Cardiac fibroblast (primary cell): ENCODE measurements at regions not wholly inside any gene's neighbourhood (a gene's known extent, or its start where the extent isn't known, plus 50 kb on each side); places are given as distances from the start of the nearest gene placed in this dataset.
A peak's percentile ranks its signal among the peaks of the same experiment; 100 is the strongest.

Experiments
- DNase-seq, 2 donors: peaks; one replicate each; pipeline versions ENCODE4 v3.0.0 to v3.0.0-alpha.2; 2010; ENCODE audit warnings: low read depth in 2 of 2
- H3K4me3 ChIP-seq, 2 donors: replicated peaks in 1 of 2; 1 replicate in 1 of 2; 2 replicates in 1 of 2; pipeline ENCODE4 v1.5.1; 2011; ENCODE audit warnings: low read depth in 2 of 2, low read length in 2 of 2, mild to moderate bottlenecking in 2 of 2, moderate library complexity in 1 of 2
- TF ChIP-seq, protein P1 (sequence below): IDR thresholded peaks from one replicate; pipeline ENCODE4 v1.5.1; 2011; ENCODE audit warnings: low read depth, mild to moderate bottlenecking, low read length, inconsistent platforms

DNA sequence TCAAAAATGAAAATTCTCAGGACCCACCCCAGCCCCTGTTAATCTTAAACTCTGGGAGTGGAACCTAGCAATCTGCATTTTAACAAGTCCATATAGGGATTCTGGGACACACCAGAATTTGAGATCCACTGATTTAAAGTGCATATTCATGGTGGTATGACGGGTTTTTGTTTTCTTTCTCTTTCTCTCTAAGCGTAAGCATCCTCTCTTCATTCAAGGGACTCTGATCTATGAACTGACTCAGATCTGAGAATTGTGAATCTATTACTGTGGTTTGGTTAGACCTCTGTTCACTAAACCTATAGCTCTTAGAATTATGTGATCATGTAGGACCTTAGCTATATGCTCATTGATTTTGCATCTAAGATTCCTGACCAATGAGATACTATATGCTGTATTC, 565.2 kb downstream of the CCDC171 start:
- no peak overlapping the region for H3K4me3 ChIP-seq
- TF ChIP-seq, protein P1, sequence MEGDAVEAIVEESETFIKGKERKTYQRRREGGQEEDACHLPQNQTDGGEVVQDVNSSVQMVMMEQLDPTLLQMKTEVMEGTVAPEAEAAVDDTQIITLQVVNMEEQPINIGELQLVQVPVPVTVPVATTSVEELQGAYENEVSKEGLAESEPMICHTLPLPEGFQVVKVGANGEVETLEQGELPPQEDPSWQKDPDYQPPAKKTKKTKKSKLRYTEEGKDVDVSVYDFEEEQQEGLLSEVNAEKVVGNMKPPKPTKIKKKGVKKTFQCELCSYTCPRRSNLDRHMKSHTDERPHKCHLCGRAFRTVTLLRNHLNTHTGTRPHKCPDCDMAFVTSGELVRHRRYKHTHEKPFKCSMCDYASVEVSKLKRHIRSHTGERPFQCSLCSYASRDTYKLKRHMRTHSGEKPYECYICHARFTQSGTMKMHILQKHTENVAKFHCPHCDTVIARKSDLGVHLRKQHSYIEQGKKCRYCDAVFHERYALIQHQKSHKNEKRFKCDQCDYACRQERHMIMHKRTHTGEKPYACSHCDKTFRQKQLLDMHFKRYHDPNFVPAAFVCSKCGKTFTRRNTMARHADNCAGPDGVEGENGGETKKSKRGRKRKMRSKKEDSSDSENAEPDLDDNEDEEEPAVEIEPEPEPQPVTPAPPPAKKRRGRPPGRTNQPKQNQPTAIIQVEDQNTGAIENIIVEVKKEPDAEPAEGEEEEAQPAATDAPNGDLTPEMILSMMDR = no peak
- no peak for DNase-seq

DNA sequence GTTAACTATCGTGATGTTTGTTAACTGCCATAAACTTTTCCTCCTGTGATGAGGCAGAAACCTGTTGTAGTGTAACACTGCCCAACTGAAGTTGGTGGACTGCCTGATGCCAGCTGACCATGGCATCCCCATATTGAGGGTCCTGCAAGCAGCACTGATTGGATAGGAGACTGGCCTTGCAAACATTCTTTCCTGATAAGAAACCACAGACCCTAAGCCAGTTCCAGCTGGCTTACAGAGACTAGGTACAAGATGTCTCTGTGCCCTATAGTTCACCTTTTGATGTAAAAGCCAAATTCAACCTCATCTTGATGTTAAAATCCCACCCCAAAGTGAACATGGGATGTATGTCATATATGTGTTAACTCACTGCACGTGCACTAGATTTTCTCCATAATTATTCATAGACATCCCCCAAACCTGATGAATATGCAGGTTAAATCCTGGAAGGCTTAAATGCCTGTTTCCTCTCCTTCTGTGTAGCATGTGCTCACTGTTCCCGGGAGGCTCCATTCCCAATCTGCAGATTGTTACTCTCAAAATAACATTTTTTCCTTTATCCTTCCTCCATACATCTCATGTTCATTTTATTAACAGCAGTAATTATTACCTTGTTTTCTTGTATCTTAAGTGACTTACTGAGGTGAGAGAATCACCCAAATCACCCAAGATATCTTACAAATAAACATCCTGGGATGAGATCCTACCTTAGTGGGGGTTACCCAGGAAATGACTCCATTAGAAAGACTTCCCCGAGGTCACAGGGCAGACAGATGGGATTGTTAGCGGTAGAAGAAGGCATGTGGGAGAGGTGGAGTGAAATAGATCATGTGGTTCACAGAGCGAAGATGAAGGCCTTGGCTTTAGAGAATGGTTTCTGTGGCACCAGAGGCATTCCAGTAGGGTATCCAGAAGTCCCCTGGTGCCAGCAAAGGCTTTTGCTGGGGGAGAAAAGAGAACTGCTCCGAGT, 566.7 kb downstream of the CCDC171 start:
- DNase-seq = peak in 1 of 2 donors; percentile 89
- TF ChIP-seq, protein P1 = no peak
- H3K4me3 ChIP-seq = no peak overlapping the region

DNA sequence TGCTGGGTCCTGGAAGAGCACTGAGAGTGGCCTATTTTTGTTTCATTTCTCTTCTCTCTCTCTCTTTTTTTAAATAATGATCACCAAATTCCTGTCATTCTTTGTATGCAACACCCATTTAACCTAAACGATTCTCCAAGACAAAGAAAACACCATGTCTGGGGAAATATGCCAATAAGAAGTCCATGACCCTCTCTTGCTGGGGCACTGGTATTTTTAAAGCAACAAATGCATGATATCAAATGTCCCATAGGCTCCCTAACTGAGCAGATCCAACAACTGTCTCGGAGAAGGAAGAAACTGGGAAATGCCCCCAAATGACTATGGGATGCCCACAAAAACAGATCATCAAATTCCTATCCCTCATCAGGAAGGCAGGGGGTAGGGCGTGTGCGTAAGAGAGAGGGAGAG, 567.4 kb downstream of the CCDC171 start:
- TF ChIP-seq, protein P1 = no peak
- DNase-seq = peak; percentile 51 to 81
- no peak overlapping the region for H3K4me3 ChIP-seq

DNA sequence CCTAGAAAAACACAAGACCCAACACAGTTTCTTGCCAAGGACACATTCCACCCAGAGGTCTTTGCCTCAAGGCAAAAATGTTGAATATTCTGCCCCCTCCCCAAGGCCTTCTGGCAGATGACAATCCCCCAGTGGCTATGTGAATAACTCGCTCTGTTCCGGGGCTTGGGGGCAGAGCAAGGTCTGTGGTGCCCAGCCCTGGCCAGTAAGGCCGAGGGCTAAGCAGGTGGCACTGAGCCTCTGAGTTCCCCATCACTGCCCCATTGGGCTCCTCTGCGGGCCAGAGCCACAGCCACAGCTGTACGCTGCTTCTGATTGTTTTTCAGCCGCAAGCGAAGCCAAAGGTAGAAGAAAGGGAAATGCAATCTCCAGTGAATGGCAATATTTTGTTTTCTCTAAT, 567.9 kb downstream of the CCDC171 start:
- TF ChIP-seq, protein P1 = no peak
- H3K4me3 ChIP-seq = no peak overlapping the region
- DNase-seq = no peak

DNA sequence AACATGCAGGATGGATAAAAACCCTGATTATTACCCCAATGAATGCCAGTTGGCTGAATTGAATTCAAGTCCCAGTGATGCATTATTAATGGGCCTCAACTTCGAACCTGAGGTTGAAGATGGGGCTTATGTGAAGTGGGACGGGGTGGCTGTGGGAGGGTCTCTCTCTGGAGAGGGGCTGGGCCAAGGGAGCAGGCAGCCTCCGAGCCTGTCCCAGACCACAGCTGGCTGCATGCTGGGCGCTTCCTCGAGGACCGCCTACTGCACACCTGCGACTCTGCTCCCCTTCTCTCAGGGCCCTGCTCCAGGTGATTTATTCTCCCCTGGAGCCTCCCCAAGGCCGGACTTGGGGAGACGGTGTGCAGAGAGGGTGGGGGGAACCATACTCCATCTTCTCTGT, 568.3 kb downstream of the CCDC171 start:
- no peak overlapping the region for H3K4me3 ChIP-seq
- TF ChIP-seq, protein P1 = no peak
- no peak for DNase-seq

DNA sequence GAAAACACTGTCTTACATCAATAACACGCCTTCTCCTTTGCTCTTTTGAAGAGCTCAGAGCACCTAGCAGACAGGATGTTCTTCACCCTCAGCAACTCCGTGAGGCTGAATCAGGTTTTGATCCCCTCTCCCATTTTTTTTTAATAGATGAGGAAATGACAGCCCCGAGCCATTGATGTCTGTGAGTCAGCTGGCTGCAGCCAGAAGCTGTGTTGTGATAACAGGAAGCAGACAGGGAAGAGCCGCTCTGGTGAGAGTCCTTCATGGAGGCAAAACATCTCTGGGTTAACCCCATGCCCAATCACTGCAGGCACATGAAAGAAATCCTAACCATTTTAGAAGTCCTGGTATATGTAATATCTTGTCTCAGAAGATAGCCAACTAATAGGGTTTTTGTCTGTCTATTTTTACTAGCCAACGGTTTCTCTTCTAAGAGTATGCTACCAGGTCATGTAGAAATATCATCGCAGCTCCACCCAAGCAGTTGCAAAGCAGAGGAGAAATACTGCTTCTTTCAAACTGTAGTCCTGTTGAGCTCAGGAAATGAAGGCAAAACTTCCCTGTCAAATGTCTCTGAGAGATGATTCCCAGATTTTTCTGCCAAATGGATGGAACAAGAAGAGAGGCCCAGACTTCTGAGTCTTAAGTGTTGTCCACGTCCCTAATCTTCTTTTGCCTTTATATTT, 568.9 kb downstream of the CCDC171 start:
- peak in 1 of 2 donors; percentile 61 for DNase-seq
- TF ChIP-seq, protein P1 = no peak

More for the DNA sequence above, 568.9 kb downstream of the CCDC171 start:
- H3K4me3 ChIP-seq = no peak overlapping the region
